ENCODE measurements at regions not wholly inside any gene's neighbourhood (a gene's known extent, or its start where the extent isn't known, plus 50 kb on each side); places are given as distances from the start of the nearest gene placed in this dataset.

DNA sequence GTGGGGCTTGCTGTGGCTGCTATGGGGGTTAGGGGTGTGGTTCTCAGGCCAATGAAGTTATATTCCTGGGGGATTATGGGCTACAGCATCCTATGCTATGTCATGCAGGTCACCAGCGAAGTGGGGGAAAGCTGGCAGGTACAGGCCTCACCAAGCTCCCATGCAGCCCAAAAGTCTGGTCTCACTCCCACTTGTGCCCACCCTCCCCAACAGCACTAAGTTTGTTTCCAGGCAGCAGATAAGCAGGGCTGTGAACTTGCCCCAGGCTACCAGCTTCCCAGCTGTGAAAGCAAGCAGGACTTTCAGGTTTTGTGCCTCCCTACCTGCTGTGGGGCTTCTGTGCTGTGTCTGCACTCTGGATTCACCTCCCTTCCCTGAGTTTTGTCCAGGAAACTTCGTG, 469.7 kb downstream of the CPS1 start:
- TF ChIP-seq POLR2A (IDR thresholded peaks at IDR 0.05; ENCODE audit: low read depth, low read length) = no peak
- no peak for TF ChIP-seq POLR2AphosphoS5 (IDR thresholded peaks at IDR 0.05; ENCODE audit: low read depth, low read length)
- TF ChIP-seq TAF1 (IDR thresholded peaks at IDR 0.05; ENCODE audit: low read depth, low read length) = no peak
- TF ChIP-seq SPI1 (IDR thresholded peaks at IDR 0.05; ENCODE audit: low read depth, low read length) = no peak
- no peak for TF ChIP-seq POU2F2 (IDR thresholded peaks at IDR 0.05; ENCODE audit: low read depth, low read length)
- no peak for TF ChIP-seq PAX5 (IDR thresholded peaks at IDR 0.05; ENCODE audit: insufficient read depth, low read length, severe bottlenecking)
